ENCODE measurements at regions not wholly inside any gene's neighbourhood (a gene's known extent, or its start where the extent isn't known, plus 50 kb on each side); places are given as distances from the start of the nearest gene placed in this dataset.

GRCh38 chr2:137813176-137813575 is 151.1 kb upstream of the HNMT start:
- TF ChIP-seq CTCF (conservative IDR thresholded peaks at IDR 0.05 in 1 of 2, IDR thresholded peaks at IDR 0.05 in 1 of 2; ENCODE audit: low read depth in 1 of 2, low read length in 2 of 2): no peak
- TF ChIP-seq EZH2 (IDR thresholded peaks at IDR 0.05; ENCODE audit: low read length, missing control alignments): no peak
